SK-N-SH (cell line): ENCODE measurements at regions not wholly inside any gene's neighbourhood (a gene's known extent, or its start where the extent isn't known, plus 50 kb on each side); places are given as distances from the start of the nearest gene placed in this dataset.

Experiments used
- CTCF ChIA-PET: fragments of 300-600, 350-600 bp; formaldehyde crosslinking; extraction: SDS; loops from one replicate; lab custom pipeline; 2021; lab: Yijun Ruan, JAX
- POLR2A ChIA-PET: fragments of 350-600 bp; sonication (Branson Sonifier 250); formaldehyde crosslinking; extraction: SDS; loops from one replicate; lab custom pipeline; 2020; ENCODE audit warnings: antibody characterized with exemption, inconsistent platforms; lab: Yijun Ruan, JAX
- DNase-seq: peaks from one replicate; pipeline ENCODE4 v3.0.0; 2012
- H2AFZ ChIP-seq: fragments of 200-600 bp; sonication (generic); 2 replicates; pipeline ENCODE4 v1.8.1; 2016; ENCODE audit warnings: antibody characterized with exemption, mild to moderate bottlenecking, low read depth
- H3F3A ChIP-seq: fragments of 200-600 bp; sonication (generic); replicated peaks from 2 replicates; pipeline ENCODE3; 2016; ENCODE audit warnings: antibody characterized with exemption, mild to moderate bottlenecking; ENCODE audit not compliant: insufficient read depth
- H3K27ac ChIP-seq, 2 experiments: fragments of 200-500 bp in 1 of 2; fragments of 200-600 bp in 1 of 2; sonication (Bioruptor generic) in 1 of 2; sonication (generic), shearing (Covaris generic) in 1 of 2; 2 replicates each; pipeline versions ENCODE4 v1.5.1 to v1.6.1; 2014 to 2016; ENCODE audit warnings: low read depth in 2 of 2, inconsistent platforms in 1 of 2, low read length in 1 of 2, mild to moderate bottlenecking in 1 of 2, mixed read lengths in 1 of 2
- H3K27me3 ChIP-seq: fragments of 200-600 bp; sonication (generic), shearing (Covaris generic); 2 replicates; pipeline ENCODE4 v1.6.1; 2016; ENCODE audit warnings: mixed run types; ENCODE audit not compliant: insufficient read depth
- H3K36me3 ChIP-seq, 2 experiments: fragments of 200-500 bp in 1 of 2; fragments of 200-600 bp in 1 of 2; sonication (Bioruptor generic) in 1 of 2; sonication (generic) in 1 of 2; replicated peaks in 1 of 2; 2 replicates each; pipeline versions ENCODE3 to v1.5.1; 2014 to 2016; ENCODE audit warnings: low read length in 1 of 2, mild to moderate bottlenecking in 1 of 2; ENCODE audit not compliant: insufficient read depth in 2 of 2, control insufficient read depth in 1 of 2
- H3K4me1 ChIP-seq, 2 experiments: fragments of 200-500 bp in 1 of 2; fragments of 200-600 bp in 1 of 2; sonication (Bioruptor generic) in 1 of 2; sonication (generic), shearing (Covaris generic) in 1 of 2; 2 replicates each; pipeline versions ENCODE4 v1.5.1 to v1.6.1; 2014 to 2016; ENCODE audit warnings: low read depth in 1 of 2, low read length in 1 of 2, mixed run types in 1 of 2; ENCODE audit not compliant: insufficient read depth in 2 of 2, control insufficient read depth in 1 of 2
- H3K4me2 ChIP-seq: fragments of 200-600 bp; sonication (generic), shearing (Covaris generic); 2 replicates; pipeline ENCODE4 v1.6.1; 2017; ENCODE audit warnings: mixed run types
- H3K4me3 ChIP-seq, 2 experiments: fragments of 200-500 bp in 1 of 2; fragments of 200-600 bp in 1 of 2; sonication (Bioruptor generic) in 1 of 2; sonication (generic), shearing (Covaris generic) in 1 of 2; 2 replicates each; pipeline versions ENCODE4 v1.5.1 to v1.8.1; 2014 to 2016; ENCODE audit warnings: low read depth in 2 of 2, inconsistent platforms in 1 of 2, low read length in 1 of 2, mild to moderate bottlenecking in 1 of 2, mixed read lengths in 1 of 2, moderate library complexity in 1 of 2
- H3K79me2 ChIP-seq: fragments of 200-600 bp; sonication (generic); 2 replicates; pipeline ENCODE4 v1.8.1; 2017; ENCODE audit warnings: mild to moderate bottlenecking; ENCODE audit not compliant: insufficient read depth
- H3K9ac ChIP-seq: fragments of 200-600 bp; sonication (generic); 2 replicates; pipeline ENCODE4 v1.6.1; 2017; ENCODE audit warnings: mixed run types
- H3K9me2 ChIP-seq: fragments of 200-600 bp; sonication (generic); 2 replicates; pipeline ENCODE4 v1.6.1; 2017; ENCODE audit warnings: mixed run types
- H3K9me3 ChIP-seq: fragments of 200-600 bp; sonication (generic); 2 replicates; pipeline ENCODE4 v1.6.1; 2017; ENCODE audit warnings: mixed run types, mild to moderate bottlenecking, moderate library complexity
- H4K20me1 ChIP-seq: fragments of 200-600 bp; sonication (generic); 2 replicates; pipeline ENCODE4 v1.6.1; 2017; ENCODE audit warnings: mild to moderate bottlenecking, mixed run types; ENCODE audit not compliant: insufficient read depth
- CTCF ChIP-seq: fragments of 200-600 bp; sonication (generic); IDR thresholded peaks from 2 replicates; pipeline ENCODE4 v1.6.1; 2017; ENCODE audit warnings: antibody characterized with exemption, mild to moderate bottlenecking, moderate library complexity
- EP300 ChIP-seq, 2 experiments: IDR thresholded peaks; 2 replicates each; pipeline versions ENCODE4 v1.4.0 to v1.6.1; 2012; ENCODE audit warnings: borderline replicate concordance in 1 of 2, low read depth in 1 of 2, low read length in 1 of 2
- GABPA ChIP-seq: IDR thresholded peaks from 2 replicates; pipeline ENCODE4 v1.4.0; 2012; ENCODE audit warnings: low read depth, mild to moderate bottlenecking
- JUND ChIP-seq: IDR thresholded peaks from 2 replicates; pipeline ENCODE4 v1.4.0; 2012
- MAX ChIP-seq: IDR thresholded peaks from 2 replicates; pipeline ENCODE4 v1.4.0; 2012; ENCODE audit warnings: low read depth
- NRF1 ChIP-seq: IDR thresholded peaks from 2 replicates; pipeline ENCODE4 v1.6.1; 2012; ENCODE audit warnings: low read depth, mild to moderate bottlenecking, low read length
- PBX3 ChIP-seq: IDR thresholded peaks from 2 replicates; pipeline ENCODE4; 2012
- RAD21 ChIP-seq: IDR thresholded peaks from 2 replicates; pipeline ENCODE4 v1.6.1; 2012; ENCODE audit warnings: mild to moderate bottlenecking, low read length
- RCOR1 ChIP-seq: fragments of 150-350 bp; IDR thresholded peaks from 2 replicates; pipeline ENCODE4 v1.6.1; 2017; ENCODE audit warnings: antibody characterized with exemption, low read length
- RXRA ChIP-seq: IDR thresholded peaks from 2 replicates; pipeline ENCODE4 v1.4.0; 2012; ENCODE audit warnings: low read depth, mild to moderate bottlenecking, borderline replicate concordance
- SMC3 ChIP-seq: IDR thresholded peaks from 2 replicates; pipeline ENCODE4 v1.6.1; 2012; ENCODE audit warnings: low read depth, low read length, improper control_type of control experiment
- TEAD4 ChIP-seq: IDR thresholded peaks from 2 replicates; pipeline ENCODE4 v1.4.0; 2012; ENCODE audit warnings: mild to moderate bottlenecking, borderline replicate concordance; ENCODE audit not compliant: insufficient read depth
- USF1 ChIP-seq: IDR thresholded peaks from 2 replicates; pipeline ENCODE4 v1.4.0; 2012; ENCODE audit warnings: low read depth, borderline replicate concordance
- USF2 ChIP-seq: fragments of 150-350 bp; IDR thresholded peaks from 2 replicates; pipeline ENCODE4 v1.6.1; 2017; ENCODE audit warnings: antibody characterized with exemption, low read length, low read depth, borderline replicate concordance
- ZBTB33 ChIP-seq: IDR thresholded peaks from 2 replicates; pipeline ENCODE4 v1.4.0; 2012; ENCODE audit warnings: low read depth, borderline replicate concordance
- WGBS: methylation state at CpG from one replicate; pipeline ENCODE4 v1.1.6; 2017; ENCODE audit warnings: low lambda C conversion rate; 5-methylcytosine and 5-hydroxymethylcytosine counted together

GRCh38 chr14:82854901-82855300, 1321.2 kb upstream of the SEL1L start:
- DNase-seq, result no peak
- no peaks in the 10 kb centered on the region for H3K79me2 ChIP-seq
- ChIA-PET CTCF (no interaction called here), POLR2A (no interaction called here)
- H3K9me2 ChIP-seq, result no peaks in the 10 kb centered on the region
- no peak overlapping the region; the same call in 1 of the 2 replicates for H2AFZ ChIP-seq
- H3K4me2 ChIP-seq, result no peak overlapping the region
- H4K20me1 ChIP-seq, result no peaks in the 10 kb centered on the region
- H3K36me3 ChIP-seq, result no peaks in the 10 kb centered on the region
- H3K27ac ChIP-seq, result no peak overlapping the region
- H3K27me3 ChIP-seq, result no peaks in the 10 kb centered on the region
- no peaks in the 10 kb centered on the region for H3K9me3 ChIP-seq
- WGBS, result 67% methylated on average over 1 of the region's 1 CpG
- H3K4me3 ChIP-seq, result no peak overlapping the region
- no peaks in the 10 kb centered on the region for H3K4me1 ChIP-seq
- peaks cover 5% of the 10 kb centered on the region for H3F3A ChIP-seq
- TF ChIP-seq USF2 (no peak), MAX (no peak), ZBTB33 (no peak), PBX3 (no peak), JUND (no peak), RXRA (no peak), NRF1 (no peak), CTCF (no peak), EP300 (IDR thresholded peaks at IDR 0.05; ENCODE audit: borderline replicate concordance in 1 of 2, low read depth in 1 of 2, low read length in 1 of 2) (no peak)
- no peak overlapping the region for H3K9ac ChIP-seq

GRCh38 chr14:82855912-82856391, 1322.3 kb upstream of the SEL1L start:
- ChIA-PET POLR2A (no interaction called here), CTCF (interaction anchor here (0.6 to 1.2 kb wide), 4 partner anchors 15 to 29 kb away, joined by 3 to 6 read pairs (median 3); no protein-coding TSS in a partner anchor)
- Histone ChIP-seq H3K36me3 (no peaks in the 10 kb centered on the region), H3K4me1 (no peaks in the 10 kb centered on the region), H4K20me1 (no peaks in the 10 kb centered on the region), H3K9ac (no peak overlapping the region), H3K9me3 (no peaks in the 10 kb centered on the region), H2AFZ (no peak overlapping the region), H3K9me2 (no peaks in the 10 kb centered on the region), H3K4me3 (no peak overlapping the region), H3K4me2 (no peak overlapping the region), H3K27ac (no peak overlapping the region; a peak in 1 of 4 replicates), H3K79me2 (no peaks in the 10 kb centered on the region), H3K27me3 (no peaks in the 10 kb centered on the region), H3F3A (peaks cover 5% of the 10 kb centered on the region)
- WGBS, result 0% methylated on average over 3 of the region's 3 CpGs
- peak; percentile 1 for DNase-seq
- TF ChIP-seq USF2 (no peak), USF1 (no peak), SMC3 (peak; percentile 19; the same call in 1 of the 2 replicates), TEAD4 (no peak), RCOR1 (no peak), GABPA (no peak), RAD21 (peak; percentile 54), CTCF (peak; percentile 65)
